HS-27A (cell line): ENCODE measurements at regions not wholly inside any gene's neighbourhood (a gene's known extent, or its start where the extent isn't known, plus 50 kb on each side); places are given as distances from the start of the nearest gene placed in this dataset.
"Not testable (repeated sequence)": the region's sequence is repeated elsewhere in the genome, so short reads cannot be mapped to it uniquely, and the experiment has no call there.

Experiments
- DNase-seq: peaks from one replicate; pipeline ENCODE4 v3.0.0-alpha.2; 2012; ENCODE audit warnings: low read depth, missing footprints

DNA sequence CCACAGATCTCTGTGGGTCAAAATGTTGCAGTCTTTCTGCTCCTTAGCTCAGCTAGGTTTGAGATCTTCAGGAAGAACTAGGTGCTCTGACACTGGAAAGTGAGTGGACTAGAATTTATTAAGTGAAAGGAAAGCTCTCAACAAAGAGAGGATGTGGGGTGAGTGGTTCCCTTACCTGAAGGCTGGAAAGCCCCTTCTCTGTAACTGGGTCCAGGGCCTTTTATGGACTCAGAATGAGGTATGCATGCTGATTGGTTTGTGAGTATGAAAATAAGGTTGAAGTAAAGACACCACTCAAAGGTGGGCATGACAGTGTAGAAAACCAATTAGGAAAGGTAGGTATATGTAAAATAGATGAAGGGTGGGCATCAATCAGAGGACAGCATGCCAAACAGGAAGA is 485.5 kb downstream of the CD109 start:
- DNase-seq: no peak

DNA sequence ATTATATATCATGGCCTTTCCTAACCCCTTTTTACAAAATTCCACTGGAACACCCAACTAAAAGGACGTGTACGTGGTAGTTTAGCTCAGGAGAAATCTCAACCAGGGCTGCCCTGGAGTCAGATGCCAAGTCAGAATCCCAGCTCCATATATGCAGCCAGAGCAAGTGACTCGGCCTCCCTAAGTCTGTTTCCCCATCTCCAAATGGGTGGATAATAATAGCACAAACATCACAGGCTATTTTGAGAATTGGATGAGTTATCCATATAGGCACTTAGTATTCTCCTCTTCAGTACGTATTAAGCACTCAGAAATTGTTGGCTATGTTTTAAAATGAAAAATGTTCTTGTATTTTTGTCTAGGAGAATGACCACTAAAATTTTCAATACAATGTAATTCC is 481.5 kb downstream of the CD109 start:
- DNase-seq: no peak

DNA sequence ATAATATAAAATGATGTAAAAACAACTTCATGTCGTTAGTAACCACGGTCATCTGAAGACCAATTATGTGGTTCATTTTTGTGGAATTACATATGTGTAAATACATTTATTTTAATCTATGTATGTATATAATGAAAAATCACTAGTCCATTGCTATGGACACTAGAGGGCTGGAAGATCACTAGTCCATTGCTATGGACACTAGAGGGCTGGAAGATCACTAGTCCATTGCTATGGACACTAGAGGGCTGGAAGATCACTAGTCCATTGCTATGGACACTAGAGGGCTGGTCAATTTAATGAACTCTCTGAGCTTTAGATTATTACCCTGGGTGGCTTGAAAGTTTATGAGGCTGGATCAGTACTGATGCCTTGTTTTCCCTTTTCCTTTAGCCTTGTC is 474.5 kb downstream of the CD109 start:
- DNase-seq: not testable (repeated sequence)

DNA sequence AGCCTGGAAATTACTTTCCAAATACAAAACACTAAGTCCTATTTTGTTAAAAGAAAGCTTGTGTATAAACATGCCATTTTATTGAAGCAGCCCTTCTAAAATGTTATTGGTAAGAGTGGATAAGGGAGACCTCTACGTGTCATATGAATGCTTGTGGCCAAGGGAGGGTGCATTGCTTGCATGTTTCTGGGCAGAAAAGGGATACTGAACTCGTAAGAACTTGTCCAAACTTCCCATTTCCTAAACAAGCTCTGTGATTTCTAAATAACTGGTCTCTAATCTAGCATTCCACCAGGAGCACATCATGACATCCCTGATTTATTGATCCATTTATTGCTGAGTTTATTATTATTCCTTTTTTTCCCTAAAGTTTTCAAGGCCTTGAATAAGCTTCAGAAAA is 474.1 kb downstream of the CD109 start:
- DNase-seq: no peak

DNA sequence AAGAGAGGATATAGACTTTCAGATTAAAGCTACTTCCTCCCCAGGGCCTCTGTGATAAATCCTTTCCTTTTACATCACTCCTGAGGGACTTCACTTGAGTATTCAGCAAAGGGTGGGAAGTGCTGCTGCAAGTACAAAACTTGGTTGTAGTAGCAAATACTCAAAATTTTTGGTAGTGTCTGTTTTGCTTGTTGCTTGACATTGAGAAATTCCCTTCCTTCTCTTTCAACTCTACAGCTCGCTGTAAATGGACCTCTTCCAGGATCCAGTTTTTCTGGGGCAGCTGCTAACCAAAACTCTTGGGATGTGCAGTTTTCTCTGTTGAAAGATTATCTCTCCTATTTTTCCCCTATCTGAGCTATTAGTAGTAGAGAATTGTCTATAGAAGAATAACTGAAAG is 472.0 kb downstream of the CD109 start:
- DNase-seq: no peak

DNA sequence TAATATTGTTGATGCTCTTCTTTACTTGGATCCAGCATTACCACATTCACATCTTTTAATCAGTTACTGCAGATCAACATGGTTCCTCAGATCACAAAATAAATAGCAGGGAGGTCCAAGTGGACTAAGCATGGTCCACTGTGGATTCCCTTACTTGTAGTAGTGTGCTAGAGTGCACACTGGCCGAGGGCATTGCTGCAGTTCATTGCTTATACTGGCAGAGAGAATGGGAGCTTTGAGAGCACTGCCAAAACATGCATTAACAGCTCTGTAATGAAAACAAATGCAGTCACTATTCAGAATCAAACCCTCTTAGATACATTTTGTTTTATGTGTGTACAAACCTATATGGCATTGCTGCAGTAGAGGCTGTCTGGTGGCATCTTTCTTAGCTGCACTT is 471.5 kb downstream of the CD109 start:
- DNase-seq: no peak

DNA sequence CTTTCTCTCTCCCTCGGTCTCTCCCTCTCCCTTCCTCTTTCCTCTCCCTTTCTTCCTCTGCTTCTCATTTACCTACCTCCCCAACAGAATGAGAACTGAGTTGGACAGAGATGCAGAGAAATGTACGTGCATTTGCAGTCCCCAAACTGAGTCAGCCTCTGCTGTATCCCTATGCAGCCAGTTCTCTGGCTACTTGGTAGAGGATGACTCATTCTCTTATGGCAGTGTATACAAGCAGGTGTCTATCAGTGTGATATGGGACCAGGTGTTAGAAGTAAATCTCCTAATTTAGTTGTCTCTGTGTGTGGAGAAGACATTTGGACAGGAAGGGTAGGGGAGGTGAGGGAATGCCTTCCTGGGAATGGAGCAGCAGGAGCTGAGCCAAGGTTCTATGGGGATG is 470.8 kb downstream of the CD109 start:
- DNase-seq: no peak

DNA sequence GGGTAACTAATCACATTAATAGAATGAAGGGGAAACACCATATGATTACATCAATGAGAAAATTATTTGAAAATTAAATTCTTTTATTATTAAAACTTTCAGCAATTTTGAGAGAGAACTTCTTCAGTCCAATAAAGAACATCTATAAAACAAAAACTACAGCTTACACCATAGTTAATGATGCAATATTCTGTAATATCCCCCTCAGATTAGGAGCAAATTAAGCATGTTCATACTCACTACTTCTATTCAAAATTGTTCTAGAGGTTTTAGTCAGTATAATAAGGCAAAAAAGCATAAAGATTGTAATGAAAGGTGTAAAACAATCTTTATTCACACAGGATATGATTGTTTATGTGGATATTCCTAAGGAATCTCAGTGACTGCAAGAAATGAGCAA is 465.4 kb downstream of the CD109 start:
- no peak for DNase-seq

DNA sequence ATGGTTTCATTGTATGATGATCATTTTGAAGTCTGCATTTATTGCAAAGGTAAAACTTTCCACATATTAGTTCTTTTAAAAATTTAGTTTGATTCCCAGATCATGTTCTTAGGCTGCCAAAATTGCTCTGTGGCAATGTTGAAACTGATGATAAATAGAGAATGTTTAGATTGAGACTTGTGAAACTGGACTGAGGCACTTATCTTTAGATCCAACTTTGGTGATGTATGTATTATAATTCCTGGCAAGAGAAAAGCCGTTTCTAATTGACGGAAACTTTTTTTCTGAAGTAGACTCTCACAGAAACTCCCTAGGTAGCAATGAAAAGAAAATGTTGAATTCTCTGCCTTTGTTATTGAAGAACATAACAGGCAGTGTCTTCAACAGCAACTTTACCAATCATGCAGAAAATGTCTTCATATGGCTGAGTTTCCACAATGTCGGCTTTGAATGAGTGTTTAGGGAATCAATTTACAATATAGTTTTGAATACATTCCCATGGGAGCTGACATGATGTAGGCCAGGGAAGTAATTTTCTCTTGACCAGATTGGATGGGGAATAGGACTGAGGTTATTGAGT is 456.2 kb downstream of the CD109 start:
- no peak for DNase-seq

DNA sequence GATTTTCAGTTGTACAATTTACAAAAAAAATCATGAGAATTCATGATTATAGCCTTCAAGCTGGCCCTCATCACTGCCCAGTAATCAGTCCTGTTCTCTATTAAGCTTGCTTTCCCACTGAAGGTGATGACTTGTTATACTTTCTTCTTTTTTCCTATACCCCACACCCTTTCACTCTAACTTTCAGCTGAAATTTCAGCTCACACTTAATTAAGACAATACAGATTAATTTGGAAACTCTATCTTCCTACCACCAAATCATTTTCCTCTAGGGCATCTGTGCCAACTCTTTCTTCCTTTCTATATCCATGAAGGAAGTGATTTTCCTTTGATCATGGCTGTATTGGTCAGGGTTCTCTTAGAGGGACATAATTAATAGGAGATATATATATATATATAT is 449.9 kb downstream of the CD109 start:
- no peak for DNase-seq

DNA sequence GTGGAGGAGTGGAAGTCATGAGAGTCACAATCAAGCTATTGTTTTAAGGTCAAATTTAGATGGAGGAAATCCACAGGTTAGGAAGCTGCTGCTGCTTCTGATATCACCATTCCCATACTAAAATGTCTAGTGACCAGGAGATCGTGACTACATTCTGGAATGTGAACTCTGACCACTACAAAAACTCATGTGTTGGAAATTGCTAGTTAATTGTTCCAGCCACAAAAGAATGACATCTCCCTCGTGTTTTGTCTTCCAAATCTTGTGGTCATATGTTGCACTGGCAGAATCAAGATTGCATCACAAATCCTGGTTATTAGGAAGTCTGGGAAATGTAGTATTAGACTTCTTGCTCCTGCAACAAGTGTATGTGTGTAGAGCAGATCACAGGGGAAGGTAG is 441.9 kb downstream of the CD109 start:
- DNase-seq: peak; percentile 15

DNA sequence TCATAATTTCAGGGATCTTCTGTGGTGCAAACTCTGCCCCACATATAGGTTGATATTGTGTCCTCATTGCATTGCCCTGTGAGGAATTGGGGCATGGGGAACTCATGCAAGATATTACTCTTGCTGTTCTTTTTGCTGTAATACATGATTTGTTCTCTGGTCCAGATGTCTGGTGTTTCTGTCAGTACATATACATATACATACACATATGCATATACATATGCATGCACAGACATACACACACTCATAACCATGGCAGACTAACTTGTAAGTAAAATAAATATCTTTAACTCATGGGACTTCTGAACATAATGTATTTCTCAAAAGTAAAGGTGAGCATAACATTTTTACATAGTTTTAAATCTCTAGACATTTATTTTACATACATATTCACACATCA is 438.3 kb downstream of the CD109 start:
- DNase-seq: no peak

DNA sequence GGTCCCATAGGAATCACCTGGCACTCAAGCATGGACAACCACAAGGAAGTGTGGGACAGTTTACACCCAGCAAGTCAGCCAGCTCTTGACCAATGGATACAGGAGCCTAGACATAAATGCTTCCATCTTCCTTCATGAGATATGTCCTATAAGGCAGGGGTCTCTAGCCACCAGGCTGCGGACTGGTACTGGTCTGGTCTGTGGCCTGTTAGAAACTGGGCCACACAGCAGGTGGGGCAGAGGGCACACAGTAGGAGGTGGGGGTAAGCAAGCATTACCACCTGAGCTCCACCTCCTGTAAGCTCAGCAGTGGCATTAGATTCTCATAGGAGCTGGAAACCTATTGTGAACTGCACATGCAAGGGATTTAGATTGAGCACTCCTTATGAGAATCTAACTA is 437.1 kb downstream of the CD109 start:
- DNase-seq: no peak

DNA sequence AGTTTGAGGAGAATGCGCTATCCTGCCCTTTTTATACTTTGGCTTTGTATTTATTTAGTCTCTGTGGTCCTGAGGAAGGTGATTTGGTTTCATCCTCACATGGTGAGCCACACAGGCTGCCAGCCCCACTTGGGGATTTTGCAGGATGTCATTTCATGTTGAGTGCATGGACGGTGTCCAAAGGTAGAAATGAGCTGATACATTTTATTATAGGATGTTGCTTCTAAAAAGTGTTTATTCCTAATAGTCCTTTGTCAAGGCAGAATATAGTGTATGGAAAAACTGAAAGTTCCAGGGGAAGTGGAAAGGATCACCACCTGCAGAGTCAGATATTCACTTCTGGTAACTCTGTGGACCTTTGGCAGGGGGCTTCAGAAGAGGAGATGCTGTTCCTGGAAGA is 434.6 kb downstream of the CD109 start:
- DNase-seq: no peak

DNA sequence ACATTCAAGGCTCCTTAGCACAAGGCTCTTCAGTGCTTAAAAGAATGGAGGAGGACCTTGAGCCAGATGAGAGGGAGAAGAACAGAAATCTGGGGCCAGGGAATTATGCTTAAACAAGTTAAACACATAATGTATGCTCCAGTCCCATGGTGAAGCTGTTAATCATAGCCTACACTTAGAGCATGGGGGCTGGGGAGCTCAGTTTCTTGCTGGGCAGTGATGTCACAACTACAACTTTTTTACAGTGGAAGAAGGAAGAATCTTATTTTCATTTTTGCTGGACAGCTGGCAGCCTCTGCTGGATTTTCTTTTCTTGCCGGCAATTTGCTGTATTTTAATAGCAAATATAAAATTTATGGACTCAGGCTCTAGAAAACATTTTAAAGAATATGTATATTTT is 432.5 kb downstream of the CD109 start:
- DNase-seq: no peak

DNA sequence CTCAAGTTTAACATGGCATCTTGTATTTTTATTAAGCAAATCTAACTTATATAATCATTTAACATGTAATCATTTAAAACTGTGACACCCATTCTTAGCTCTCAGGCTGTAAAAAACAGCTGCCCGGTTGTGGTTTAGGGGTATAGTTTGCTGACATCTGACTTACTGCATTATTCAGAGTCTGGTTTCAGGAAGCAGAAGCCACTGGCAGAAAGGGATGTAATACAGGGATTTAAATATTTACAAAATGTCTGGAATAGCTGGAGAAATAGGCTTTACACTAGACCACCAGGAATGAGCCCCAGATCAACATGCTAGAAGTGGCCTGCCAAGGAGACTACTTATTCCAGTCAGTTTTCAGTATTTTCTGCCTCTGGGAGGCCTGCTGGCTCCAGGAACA is 421.1 kb downstream of the CD109 start:
- no peak for DNase-seq

DNA sequence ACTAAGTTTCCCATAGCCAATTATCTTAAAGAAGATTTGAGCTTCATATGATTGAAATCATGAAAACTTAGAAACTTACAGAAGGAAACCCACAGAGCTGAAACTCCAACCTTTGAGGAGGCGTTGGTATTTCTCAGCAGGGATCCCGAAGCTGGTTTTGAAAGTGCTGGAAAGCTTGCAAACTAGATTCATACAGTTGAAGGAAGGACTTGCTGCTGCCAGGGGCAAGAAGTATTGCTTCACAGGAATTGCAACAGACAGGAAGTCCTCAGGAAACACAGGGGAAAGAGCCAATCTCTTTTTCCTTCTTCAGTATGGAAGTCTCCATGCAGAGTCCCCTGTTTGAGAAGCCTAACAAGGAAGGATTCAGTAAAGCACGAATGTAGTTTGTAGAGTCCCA is 419.7 kb downstream of the CD109 start:
- DNase-seq: no peak

DNA sequence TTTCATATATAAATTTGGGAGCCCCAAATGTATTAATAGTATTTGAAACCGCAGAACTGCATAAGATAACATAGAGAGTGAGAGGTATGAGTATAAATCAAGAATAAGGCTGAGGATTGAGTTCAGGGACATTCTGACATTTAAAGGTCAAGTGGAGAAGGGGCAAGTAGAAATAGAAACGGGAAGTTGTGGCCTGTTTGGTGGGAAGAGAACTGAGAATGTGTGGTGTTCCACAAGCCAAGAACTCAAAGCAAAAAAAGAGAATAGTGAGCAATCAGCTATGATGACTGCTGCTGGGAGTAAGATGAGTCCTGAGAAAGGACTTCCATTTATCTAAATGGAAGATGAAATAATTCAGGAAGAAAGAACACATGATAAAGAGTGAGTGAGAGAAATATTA is 418.4 kb downstream of the CD109 start:
- DNase-seq: no peak

DNA sequence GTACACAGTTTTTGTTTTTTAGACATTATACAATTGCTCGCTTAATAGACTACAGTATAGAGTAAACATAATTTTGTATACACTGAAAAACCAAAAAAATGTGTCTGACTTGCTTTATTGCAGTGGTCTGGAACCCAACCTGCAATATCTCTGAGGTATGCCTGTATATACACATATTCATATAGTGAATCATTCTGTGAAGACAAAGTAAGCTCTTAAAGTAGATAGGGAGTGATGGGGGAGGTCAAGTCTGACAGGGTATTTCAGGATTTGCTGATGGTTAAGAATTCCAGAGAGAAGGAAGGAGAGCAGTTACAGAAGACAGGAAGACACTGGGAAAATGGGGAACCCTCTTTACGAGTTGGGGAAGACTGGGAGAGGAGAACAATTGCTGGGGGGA is 417.9 kb downstream of the CD109 start:
- no peak for DNase-seq

DNA sequence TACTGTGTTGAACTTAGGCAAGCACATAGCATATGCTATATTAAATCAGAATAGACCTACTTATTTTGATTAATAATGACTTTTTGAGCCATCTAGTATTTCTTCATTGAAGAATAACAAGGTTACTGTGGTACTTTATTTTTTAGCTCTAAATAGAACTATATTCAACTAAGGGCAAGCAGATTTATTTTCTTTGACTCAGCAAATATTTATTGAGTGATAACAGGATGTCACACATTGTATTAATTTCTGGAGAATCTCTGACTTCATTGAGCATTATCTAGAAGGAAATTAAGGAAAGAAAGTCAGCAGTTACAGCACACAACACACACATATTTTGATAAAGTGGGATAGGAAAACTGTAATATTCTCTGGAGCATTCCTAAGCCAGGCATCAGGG is 407.4 kb downstream of the CD109 start:
- DNase-seq: no peak

DNA sequence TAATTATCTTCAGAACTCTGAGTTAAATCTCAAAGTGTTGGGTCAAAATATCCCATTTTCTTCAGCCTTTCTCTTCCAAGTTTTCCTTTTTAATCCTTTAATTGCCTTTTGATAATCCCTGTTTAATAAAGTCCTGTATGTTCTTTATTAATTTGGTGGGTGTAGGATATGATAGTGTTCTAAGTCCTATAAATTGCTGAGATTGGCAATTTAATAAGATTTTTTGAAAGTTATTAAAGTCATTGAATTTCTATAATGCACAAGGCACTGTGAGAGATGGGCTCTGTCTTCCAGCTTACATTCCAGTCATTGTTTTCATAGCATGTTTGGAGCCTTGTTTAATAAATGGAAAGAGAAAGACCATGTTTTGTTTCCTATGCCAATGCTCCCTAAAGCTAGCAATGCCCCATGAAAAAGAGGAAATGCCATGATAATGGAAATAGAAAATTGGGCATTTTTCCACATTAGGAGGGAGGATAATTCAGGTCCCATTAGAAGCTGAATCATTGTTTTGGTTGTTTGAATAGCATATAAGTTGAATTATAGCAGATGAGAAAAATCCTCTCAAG is 404.8 kb downstream of the CD109 start:
- DNase-seq: no peak

DNA sequence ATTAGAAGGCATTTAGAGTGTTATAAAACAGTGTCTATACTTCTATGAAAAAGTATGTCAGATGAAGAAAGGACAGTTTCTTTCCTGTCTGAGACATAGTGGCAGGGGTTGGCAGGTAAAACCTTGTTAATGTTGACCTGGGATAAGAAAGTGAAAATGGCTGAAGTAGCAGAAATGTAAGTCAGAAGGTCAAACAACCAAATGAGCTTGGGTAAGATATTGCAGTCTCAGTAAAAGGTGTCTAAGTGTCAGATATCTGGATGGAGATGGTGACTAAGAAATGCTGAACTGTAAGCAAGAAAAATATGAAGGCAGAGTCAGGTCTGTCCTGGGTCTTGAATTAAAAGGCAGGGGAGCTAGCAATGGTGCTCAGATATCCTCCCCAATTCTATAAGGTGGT is 400.3 kb downstream of the CD109 start:
- no peak for DNase-seq

DNA sequence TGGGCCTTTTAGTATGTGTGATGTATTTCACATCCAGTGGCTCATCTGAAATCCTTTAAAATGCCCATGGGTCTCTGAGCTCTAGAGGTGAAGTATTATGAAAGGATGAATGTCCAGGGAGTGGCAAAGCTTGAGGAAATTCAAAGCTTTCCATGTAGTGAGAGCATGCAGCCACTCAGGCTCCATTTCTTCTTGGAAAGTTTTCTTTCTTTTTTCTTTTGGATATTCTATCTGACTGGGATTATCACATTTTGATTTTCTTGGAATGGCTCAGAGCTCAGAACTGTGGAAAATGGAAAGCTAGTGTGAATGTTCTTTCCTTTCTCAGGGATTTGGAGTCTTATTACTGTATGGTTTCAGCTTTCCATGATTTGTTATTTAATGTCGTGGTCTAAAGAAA is 397.4 kb downstream of the CD109 start:
- DNase-seq: no peak

DNA sequence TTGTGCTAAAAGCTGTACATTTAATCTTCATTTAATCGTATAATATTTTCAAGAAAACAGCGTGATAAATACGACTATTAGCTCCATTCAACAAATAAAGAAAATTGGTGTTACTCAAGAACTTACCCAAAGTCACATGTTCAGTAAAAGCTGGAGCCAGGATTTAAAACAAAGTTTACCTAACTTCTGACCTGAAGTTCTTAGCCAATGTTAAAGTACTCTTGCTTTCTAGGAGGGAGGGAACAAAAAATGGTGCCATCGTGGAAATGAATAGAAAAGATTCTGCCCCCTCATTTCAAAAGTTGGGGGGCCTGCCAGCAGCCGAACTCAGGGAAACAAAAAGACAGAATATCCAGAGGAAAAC is 395.8 kb downstream of the CD109 start:
- no peak for DNase-seq
